SK-N-SH (cell line): ENCODE measurements at regions not wholly inside any gene's neighbourhood (a gene's known extent, or its start where the extent isn't known, plus 50 kb on each side); places are given as distances from the start of the nearest gene placed in this dataset.

Source experiments
- CHD2 ChIP-seq: fragments of 150-350 bp; IDR thresholded peaks from 2 replicates; pipeline ENCODE4 v1.6.1; 2018; ENCODE audit warnings: low read length; ENCODE audit not compliant: partially characterized antibody
- CTCF ChIP-seq: fragments of 200-600 bp; sonication (generic); IDR thresholded peaks from 2 replicates; pipeline ENCODE4 v1.6.1; 2017; ENCODE audit warnings: antibody characterized with exemption, mild to moderate bottlenecking, moderate library complexity
- EZH2phosphoT487 ChIP-seq: fragments of 200-600 bp; sonication (generic); IDR thresholded peaks from 2 replicates; pipeline ENCODE4 v1.6.1; 2017; ENCODE audit warnings: low read depth, mixed run types, mild to moderate bottlenecking, antibody characterized with exemption, moderate library complexity, borderline replicate concordance
- FOSL2 ChIP-seq: IDR thresholded peaks from 2 replicates; pipeline ENCODE4 v1.4.0; 2012; ENCODE audit warnings: low read depth, mild to moderate bottlenecking, moderate library complexity, borderline replicate concordance
- IRF3 ChIP-seq: fragments of 150-350 bp; IDR thresholded peaks from 2 replicates; pipeline ENCODE4 v1.6.1; 2016; ENCODE audit warnings: mild to moderate bottlenecking, low read depth, low read length
- MXI1 ChIP-seq: IDR thresholded peaks from 2 replicates; pipeline ENCODE4 v1.6.1; 2012; ENCODE audit warnings: mild to moderate bottlenecking, low read depth, low read length, improper control_type of control experiment
- PBX3 ChIP-seq: IDR thresholded peaks from 2 replicates; pipeline ENCODE4; 2012
- USF1 ChIP-seq: IDR thresholded peaks from 2 replicates; pipeline ENCODE4 v1.4.0; 2012; ENCODE audit warnings: low read depth, borderline replicate concordance

GRCh38 chr6:4632421-4632820 is 143.8 kb upstream of the CDYL start:
- TF ChIP-seq IRF3 = no peak
- TF ChIP-seq CTCF = no peak
- no peak for TF ChIP-seq FOSL2
- no peak for TF ChIP-seq CHD2
- no peak for TF ChIP-seq EZH2phosphoT487
- no peak for TF ChIP-seq PBX3
- TF ChIP-seq MXI1 = no peak
- TF ChIP-seq USF1 = no peak
